Mesothelial cell of epicardium (in vitro differentiated cells): ENCODE measurements at regions not wholly inside any gene's neighbourhood (a gene's known extent, or its start where the extent isn't known, plus 50 kb on each side); places are given as distances from the start of the nearest gene placed in this dataset.

Source experiments
- DNase-seq, 2 experiments: peaks; one replicate each; pipeline ENCODE4 v3.0.0; 2021; ENCODE audit warnings: low spot score in 2 of 2; ENCODE audit not compliant: unreplicated experiment in 2 of 2
- H3K27ac Mint-ChIP-seq: 2 replicates; pipeline ENCODE4 v1.8.0; 2021; ENCODE audit warnings: mixed read lengths
- H3K27me3 Mint-ChIP-seq: 2 replicates; pipeline ENCODE4 v1.8.0; 2021; ENCODE audit warnings: low read depth, mixed read lengths
- H3K36me3 Mint-ChIP-seq: 2 replicates; pipeline ENCODE4 v1.8.0; 2021; ENCODE audit warnings: mixed read lengths
- H3K4me1 Mint-ChIP-seq: 2 replicates; pipeline ENCODE4 v1.8.0; 2021; ENCODE audit warnings: mixed read lengths
- H3K4me3 Mint-ChIP-seq: 2 replicates; pipeline ENCODE4 v1.8.0; 2021; ENCODE audit warnings: mild to moderate bottlenecking, moderate library complexity, mixed read lengths
- H3K9me3 Mint-ChIP-seq: 2 replicates; pipeline ENCODE4 v1.8.0; 2021; ENCODE audit warnings: mixed read lengths
- CTCF ChIP-seq: fragments of 200-600 bp; sonication (generic); IDR thresholded peaks from one replicate; pipeline ENCODE4 v1.5.0; 2021; ENCODE audit warnings: antibody characterized with exemption; ENCODE audit not compliant: unreplicated experiment

- H3K27me3 Mint-ChIP-seq, result no peaks in the 10 kb centered on the region
- H3K9me3 Mint-ChIP-seq, result no peaks in the 10 kb centered on the region
- no peak overlapping the region for H3K27ac Mint-ChIP-seq
- no peaks in the 10 kb centered on the region for H3K36me3 Mint-ChIP-seq
- no peak overlapping the region for H3K4me3 Mint-ChIP-seq
- TF ChIP-seq CTCF, result no peak
- DNase-seq, result no peak
- no peaks in the 10 kb centered on the region for H3K4me1 Mint-ChIP-seq
These were observed 1197.5 kb upstream of the CDH18 start for GRCh38 chr5:21185536-21185935.

GRCh38 chr5:21184581-21184980 is 1196.6 kb upstream of the CDH18 start:
- TF ChIP-seq CTCF, result no peak
- no peak for DNase-seq
- Mint-ChIP-seq H3K36me3 (no peaks in the 10 kb centered on the region), H3K4me3 (no peak overlapping the region), H3K27me3 (no peaks in the 10 kb centered on the region), H3K27ac (no peak overlapping the region), H3K4me1 (no peaks in the 10 kb centered on the region), H3K9me3 (no peaks in the 10 kb centered on the region)

- H3K36me3 Mint-ChIP-seq, result no peaks in the 10 kb centered on the region
- TF ChIP-seq CTCF, result no peak
- no peaks in the 10 kb centered on the region for H3K9me3 Mint-ChIP-seq
- no peaks in the 10 kb centered on the region for H3K4me1 Mint-ChIP-seq
- H3K27me3 Mint-ChIP-seq, result no peaks in the 10 kb centered on the region
- DNase-seq, result no peak
- no peak overlapping the region for H3K27ac Mint-ChIP-seq
- H3K4me3 Mint-ChIP-seq, result no peak overlapping the region
These were observed 1193.7 kb upstream of the CDH18 start for GRCh38 chr5:21181609-21182125.

GRCh38 chr5:21173526-21173925 is 1185.5 kb upstream of the CDH18 start:
- Mint-ChIP-seq H3K4me1 (no peaks in the 10 kb centered on the region), H3K4me3 (no peak overlapping the region), H3K9me3 (no peaks in the 10 kb centered on the region), H3K36me3 (no peaks in the 10 kb centered on the region), H3K27ac (no peak overlapping the region), H3K27me3 (no peaks in the 10 kb centered on the region)
- no peak for DNase-seq
- no peak for TF ChIP-seq CTCF

GRCh38 chr5:21173036-21173435 is 1185.0 kb upstream of the CDH18 start:
- no peaks in the 10 kb centered on the region for H3K36me3 Mint-ChIP-seq
- no peak for TF ChIP-seq CTCF
- no peak overlapping the region for H3K4me3 Mint-ChIP-seq
- H3K4me1 Mint-ChIP-seq, result no peaks in the 10 kb centered on the region
- H3K27ac Mint-ChIP-seq, result no peak overlapping the region
- DNase-seq, result no peak
- no peaks in the 10 kb centered on the region for H3K9me3 Mint-ChIP-seq
- no peaks in the 10 kb centered on the region for H3K27me3 Mint-ChIP-seq

GRCh38 chr5:21171038-21171437 is 1183.0 kb upstream of the CDH18 start:
- no peak for TF ChIP-seq CTCF
- no peaks in the 10 kb centered on the region for H3K27me3 Mint-ChIP-seq

More at GRCh38 chr5:21171038-21171437, 1183.0 kb upstream of the CDH18 start:
- H3K36me3 Mint-ChIP-seq, result no peaks in the 10 kb centered on the region
- no peak overlapping the region for H3K27ac Mint-ChIP-seq
- no peak overlapping the region for H3K4me3 Mint-ChIP-seq
- no peak for DNase-seq
- no peaks in the 10 kb centered on the region for H3K4me1 Mint-ChIP-seq
- no peaks in the 10 kb centered on the region for H3K9me3 Mint-ChIP-seq
